GM10266 (cell line): ENCODE measurements at regions not wholly inside any gene's neighbourhood (a gene's known extent, or its start where the extent isn't known, plus 50 kb on each side); places are given as distances from the start of the nearest gene placed in this dataset.

Experiments
- DNase-seq: peaks from one replicate; pipeline ENCODE4 v3.0.0; 2012; ENCODE audit errors: extremely low spot score
- TF ChIP-seq, protein P1 (sequence below): IDR thresholded peaks from 2 replicates; pipeline ENCODE4 v1.5.1; 2012; ENCODE audit warnings: mild to moderate bottlenecking, low read depth; ENCODE audit not compliant: control insufficient read depth, insufficient read depth; ENCODE audit errors: missing control alignments

DNA sequence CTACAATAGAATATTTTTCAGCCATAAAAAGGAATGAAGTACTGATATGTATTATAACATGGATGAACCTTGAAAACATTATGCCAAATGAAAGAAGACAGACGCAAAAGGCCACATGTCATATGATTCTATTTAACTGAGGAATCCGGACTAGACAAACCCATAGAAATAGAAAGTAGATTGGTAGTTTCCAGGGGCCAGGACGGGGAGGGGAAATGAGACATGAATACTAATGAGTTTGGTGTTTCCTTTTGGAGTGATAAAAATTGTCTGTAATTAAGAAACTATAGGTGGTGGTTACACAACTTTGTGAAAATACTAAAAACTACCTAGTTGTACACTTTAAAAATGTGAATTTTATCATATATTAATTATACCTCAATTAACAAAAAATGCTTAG, 247.6 kb downstream of the BCAT1 start:
- DNase-seq: no peak
- TF ChIP-seq, protein P1, sequence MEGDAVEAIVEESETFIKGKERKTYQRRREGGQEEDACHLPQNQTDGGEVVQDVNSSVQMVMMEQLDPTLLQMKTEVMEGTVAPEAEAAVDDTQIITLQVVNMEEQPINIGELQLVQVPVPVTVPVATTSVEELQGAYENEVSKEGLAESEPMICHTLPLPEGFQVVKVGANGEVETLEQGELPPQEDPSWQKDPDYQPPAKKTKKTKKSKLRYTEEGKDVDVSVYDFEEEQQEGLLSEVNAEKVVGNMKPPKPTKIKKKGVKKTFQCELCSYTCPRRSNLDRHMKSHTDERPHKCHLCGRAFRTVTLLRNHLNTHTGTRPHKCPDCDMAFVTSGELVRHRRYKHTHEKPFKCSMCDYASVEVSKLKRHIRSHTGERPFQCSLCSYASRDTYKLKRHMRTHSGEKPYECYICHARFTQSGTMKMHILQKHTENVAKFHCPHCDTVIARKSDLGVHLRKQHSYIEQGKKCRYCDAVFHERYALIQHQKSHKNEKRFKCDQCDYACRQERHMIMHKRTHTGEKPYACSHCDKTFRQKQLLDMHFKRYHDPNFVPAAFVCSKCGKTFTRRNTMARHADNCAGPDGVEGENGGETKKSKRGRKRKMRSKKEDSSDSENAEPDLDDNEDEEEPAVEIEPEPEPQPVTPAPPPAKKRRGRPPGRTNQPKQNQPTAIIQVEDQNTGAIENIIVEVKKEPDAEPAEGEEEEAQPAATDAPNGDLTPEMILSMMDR: no peak

DNA sequence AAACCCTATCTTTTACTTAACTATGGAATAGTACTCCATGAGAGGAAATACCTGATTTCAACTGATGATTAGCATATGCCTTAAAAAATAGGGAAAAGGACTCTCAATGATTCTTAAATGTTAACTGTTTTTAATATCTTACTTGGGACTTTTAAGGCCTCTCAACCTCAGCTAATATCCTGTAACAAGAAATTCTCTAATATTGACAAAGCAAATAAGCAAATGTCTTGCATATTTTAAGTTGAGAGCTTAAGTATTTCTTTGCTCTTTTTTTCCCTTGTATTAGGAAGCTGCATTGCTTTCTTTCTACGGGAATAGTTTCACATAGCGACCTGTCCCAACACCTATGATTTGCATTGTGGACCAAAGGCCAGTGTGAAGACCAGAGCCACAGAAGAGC, 249.9 kb downstream of the BCAT1 start:
- TF ChIP-seq, protein P1: no peak
- DNase-seq: no peak

DNA sequence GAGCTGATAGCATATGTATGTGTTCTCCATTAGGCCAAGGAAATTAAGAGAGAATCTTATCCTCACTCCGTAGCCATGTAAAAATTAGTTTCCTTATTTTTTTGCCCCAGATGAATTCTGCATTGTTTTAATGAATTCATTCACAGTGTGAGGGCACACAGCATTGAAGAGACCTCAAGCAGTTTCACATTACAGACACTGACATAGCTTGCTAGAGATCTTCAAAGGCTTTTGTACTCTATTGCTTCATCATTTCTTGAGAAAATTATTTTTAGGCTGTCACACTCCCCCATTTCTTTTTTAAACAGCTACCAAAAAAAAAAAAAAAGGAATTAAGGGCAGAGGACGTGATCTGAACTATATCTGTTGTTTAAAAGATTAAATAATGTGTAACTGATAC, 251.1 kb downstream of the BCAT1 start:
- DNase-seq: no peak
- TF ChIP-seq, protein P1: no peak

DNA sequence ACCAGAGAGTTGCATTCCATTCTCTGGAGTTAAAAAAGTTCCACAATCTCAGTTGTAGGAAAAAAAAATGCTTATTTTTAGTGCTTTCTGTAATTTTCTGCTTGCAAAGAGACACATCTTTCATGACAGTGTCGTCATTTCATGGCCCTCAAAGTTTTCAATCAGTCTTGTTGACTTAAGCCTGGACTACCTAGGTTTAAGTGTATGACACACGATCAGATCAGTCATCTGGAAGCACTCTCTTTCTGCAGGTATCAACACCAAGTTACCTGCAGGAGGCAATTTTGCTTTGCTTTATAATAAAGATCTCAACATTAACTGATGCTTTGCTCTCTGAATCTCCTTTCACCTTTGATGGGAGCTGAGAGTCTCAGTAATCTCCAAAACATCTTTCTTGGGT, 251.6 kb downstream of the BCAT1 start:
- no peak for DNase-seq
- TF ChIP-seq, protein P1: no peak

DNA sequence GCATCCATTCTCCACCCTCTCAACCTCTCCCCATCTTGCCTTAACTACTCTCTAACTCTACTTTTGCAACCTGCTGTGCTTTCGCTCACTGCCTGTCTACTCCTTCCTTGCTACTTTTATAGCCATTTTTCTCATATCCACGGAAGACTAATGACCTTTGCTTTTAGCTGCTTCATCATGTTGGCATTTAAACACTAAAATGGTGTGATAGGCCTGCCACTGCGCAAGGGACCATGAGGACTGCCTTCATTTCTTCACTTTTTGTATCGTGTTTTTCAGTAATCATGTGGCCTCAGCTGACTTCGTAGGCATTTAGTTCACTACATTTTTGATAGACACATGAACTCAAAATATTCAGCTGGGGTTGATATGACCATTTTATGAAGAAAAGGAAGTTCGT, 252.1 kb downstream of the BCAT1 start:
- no peak for DNase-seq
- TF ChIP-seq, protein P1: no peak

DNA sequence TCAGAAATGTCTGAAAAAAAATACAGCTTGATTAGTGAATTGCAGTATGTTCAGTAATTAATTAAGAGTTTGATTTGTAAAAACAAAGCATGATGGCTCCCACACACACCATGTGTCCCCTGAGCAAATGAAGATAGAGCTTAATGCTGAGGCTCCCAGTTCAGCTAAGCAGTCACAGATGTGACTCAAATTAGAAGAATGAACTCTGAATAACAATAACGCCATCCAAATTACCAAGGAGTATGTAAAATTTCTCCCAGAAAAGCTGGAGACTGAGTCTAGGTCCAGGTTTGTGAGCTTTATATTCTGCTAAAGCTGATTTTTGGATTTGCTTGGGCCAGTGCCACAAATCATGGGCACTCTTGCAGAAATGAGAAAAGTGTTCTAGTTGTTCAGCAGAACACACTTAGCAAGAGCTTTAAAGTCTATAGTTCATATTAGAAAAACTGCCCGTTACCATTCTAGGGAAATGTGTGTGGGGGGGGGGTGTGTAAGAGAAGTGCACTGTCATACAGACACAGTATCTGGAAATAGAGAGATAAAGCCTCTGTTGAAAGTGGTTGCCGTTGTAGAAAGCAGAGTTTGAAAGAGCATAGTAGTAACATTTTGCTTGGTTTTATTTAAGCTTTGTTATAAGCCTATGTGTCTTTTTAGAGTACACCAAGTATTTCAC, 253.1 kb downstream of the BCAT1 start:
- TF ChIP-seq, protein P1: no peak

DNA sequence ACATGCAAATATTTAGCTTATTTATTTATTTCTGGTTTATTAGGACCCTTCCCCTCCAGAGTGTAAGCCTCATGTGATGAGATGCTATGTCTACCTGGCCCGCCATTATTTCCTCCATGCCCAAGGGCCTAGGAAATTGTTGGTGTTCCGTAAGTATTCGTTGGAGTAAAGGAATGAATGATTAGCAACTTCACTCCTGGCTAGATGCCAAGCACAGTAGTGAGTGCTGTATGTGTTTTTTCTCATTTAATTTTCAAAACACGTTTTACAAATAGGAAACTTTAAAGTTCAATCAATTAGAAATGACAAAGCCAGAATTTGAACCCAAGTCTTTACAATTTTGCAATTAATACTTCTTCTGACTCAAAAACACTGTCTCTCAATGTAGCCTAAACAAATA, 253.8 kb downstream of the BCAT1 start:
- TF ChIP-seq, protein P1: no peak
- no peak for DNase-seq

More for the DNA sequence above, 253.1 kb downstream of the BCAT1 start:
- DNase-seq: no peak
